ENCODE measurements at regions not wholly inside any gene's neighbourhood (a gene's known extent, or its start where the extent isn't known, plus 50 kb on each side); places are given as distances from the start of the nearest gene placed in this dataset.

DNA sequence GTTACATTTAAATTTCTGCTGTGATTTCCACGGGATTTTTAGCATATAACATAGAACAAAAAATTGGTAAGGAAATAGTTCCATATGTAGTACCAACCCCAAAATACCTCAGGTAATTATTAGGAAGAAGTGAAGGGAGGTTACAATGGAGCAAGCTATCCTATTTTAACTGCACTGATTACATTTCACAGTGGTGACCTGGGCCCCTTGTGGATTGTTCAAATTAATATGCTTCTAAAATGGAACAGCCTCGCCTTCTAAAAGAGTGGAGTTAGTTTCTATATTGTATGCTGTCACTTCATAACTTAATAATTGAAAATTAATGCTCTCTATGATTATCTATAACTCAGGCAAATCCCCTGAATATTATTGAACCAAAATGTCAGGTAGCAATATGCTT, 651.7 kb upstream of the GBE1 start (continued):
- TF ChIP-seq, protein P1, sequence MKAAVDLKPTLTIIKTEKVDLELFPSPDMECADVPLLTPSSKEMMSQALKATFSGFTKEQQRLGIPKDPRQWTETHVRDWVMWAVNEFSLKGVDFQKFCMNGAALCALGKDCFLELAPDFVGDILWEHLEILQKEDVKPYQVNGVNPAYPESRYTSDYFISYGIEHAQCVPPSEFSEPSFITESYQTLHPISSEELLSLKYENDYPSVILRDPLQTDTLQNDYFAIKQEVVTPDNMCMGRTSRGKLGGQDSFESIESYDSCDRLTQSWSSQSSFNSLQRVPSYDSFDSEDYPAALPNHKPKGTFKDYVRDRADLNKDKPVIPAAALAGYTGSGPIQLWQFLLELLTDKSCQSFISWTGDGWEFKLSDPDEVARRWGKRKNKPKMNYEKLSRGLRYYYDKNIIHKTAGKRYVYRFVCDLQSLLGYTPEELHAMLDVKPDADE (IDR thresholded peaks at IDR 0.05): no peak

DNA sequence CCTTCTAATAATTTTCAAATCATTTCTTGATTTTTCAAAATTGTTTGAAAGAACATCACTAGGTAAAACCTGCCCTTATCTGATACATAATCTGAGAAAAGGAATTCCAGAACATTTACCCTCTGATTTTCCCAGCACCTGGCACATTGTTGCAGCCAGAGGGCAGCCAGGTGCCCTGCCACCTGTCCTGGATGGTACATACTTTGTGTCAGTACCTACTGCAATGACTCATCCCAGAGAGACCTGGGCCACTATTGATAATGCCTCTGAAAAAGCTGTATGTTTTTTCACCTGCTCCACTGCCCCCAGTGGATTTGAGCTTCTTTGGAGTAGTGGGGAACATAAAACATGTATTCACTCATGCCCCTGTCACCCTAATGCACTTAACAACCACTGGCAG, 648.9 kb upstream of the GBE1 start:
- no peaks in the 10 kb centered on the region for H3K36me3 Mint-ChIP-seq (ENCODE audit: low read depth)
- no peaks in the 10 kb centered on the region for H3K9me3 Mint-ChIP-seq
- H3K27ac Mint-ChIP-seq: no peak overlapping the region
- Histone ChIP-seq H2AFZ (no peak overlapping the region), H3K4me1 (ENCODE audit: insufficient read depth) (no peaks in the 10 kb centered on the region), H3K27me3 (ENCODE audit: insufficient read depth) (no peaks in the 10 kb centered on the region), H3K79me2 (replicated peaks; ENCODE audit: insufficient read depth) (no peaks in the 10 kb centered on the region), H3K27ac (ENCODE audit: low read depth) (no peak overlapping the region), H4K20me1 (replicated peaks; ENCODE audit: insufficient read depth) (no peaks in the 10 kb centered on the region), H3K4me3 (no peak overlapping the region), H3K4me2 (no peak overlapping the region), H3K36me3 (ENCODE audit: insufficient read depth) (no peaks in the 10 kb centered on the region), H3K9me2 (ENCODE audit: insufficient read depth) (no peaks in the 10 kb centered on the region), H3F3A (replicated peaks; ENCODE audit: low read depth) (no peaks in the 10 kb centered on the region)
- TF ChIP-seq POLR2AphosphoS5 (IDR thresholded peaks at IDR 0.05; ENCODE audit: low read depth) (no peak), CTCF (conservative IDR thresholded peaks at IDR 0.05; ENCODE audit: low read depth in 2 of 2) (peak; percentile 38 to 51), STAT1 (IDR thresholded peaks at IDR 0.05; ENCODE audit: unreplicated experiment) (no peak), REST (IDR thresholded peaks at IDR 0.05; ENCODE audit: unreplicated experiment) (no peak), EZH2phosphoT487 (IDR thresholded peaks at IDR 0.05; ENCODE audit: unreplicated experiment) (no peak), EZH2 (IDR thresholded peaks at IDR 0.05; ENCODE audit: low read depth, unreplicated experiment) (no peak), ZNF331 (CRISPR knock-in tag; IDR thresholded peaks at IDR 0.05; ENCODE audit: low read depth) (no peak)
- no peaks in the 10 kb centered on the region for H3K27me3 Mint-ChIP-seq (ENCODE audit: insufficient read depth, low read depth, poor library complexity)
- no peak overlapping the region for H3K4me3 Mint-ChIP-seq
- peak; percentile 25 for DNase-seq (ENCODE audit: low spot score)
- peak; percentile 51 for ATAC-seq
- H3K4me1 Mint-ChIP-seq: peaks cover 7% of the 10 kb centered on the region; the same call in 2 of the 3 replicates
